K562 (cell line): ENCODE measurements at regions not wholly inside any gene's neighbourhood (a gene's known extent, or its start where the extent isn't known, plus 50 kb on each side); places are given as distances from the start of the nearest gene placed in this dataset.

Source experiments
- ATAC-seq: fragments of 200-7000 bp; cut with Tn5 transposase; 3 replicates; pipeline ENCODE4 v1.9.1; 2020; ENCODE audit warnings: moderate library complexity
- BruUV-seq: library from RNA; stranded (reverse); fragments of 400-500 nt; replicated peaks from 2 replicates; lab custom pipeline; 2021; lab: Mats Ljungman, UMichigan
- CTCF ChIA-PET: fragments of 300-600 bp; formaldehyde crosslinking; extraction: SDS; loops from one replicate; lab custom pipeline; 2021; ENCODE audit warnings: low intra/inter-chr PET ratio; lab: Yijun Ruan, JAX
- POLR2A ChIA-PET: fragments of 300-600, 350-650 bp; sonication (Branson Sonifier 250); formaldehyde crosslinking; extraction: SDS; loops from one replicate; lab custom pipeline; 2021; ENCODE audit warnings: antibody characterized with exemption, inconsistent platforms; lab: Yijun Ruan, JAX
- DNase-seq, 4 experiments: peaks; one replicate each; pipeline versions ENCODE4 v3.0.0 to v3.0.0-alpha.2; 2011 to 2018; ENCODE audit warnings: low spot score in 3 of 4, mixed read lengths in 3 of 4; ENCODE audit errors: extremely low read depth in 1 of 4
- FAIRE-seq: peaks from 2 replicates; lab custom pipeline; 2011; peaks lifted over from hg19 to GRCh38; lab: Jason Lieb, UNC
- H2AFZ ChIP-seq: 2 replicates; pipeline ENCODE4 v1.6.0; 2011; ENCODE audit warnings: low read depth, low read length, control low read depth, inconsistent platforms
- H3K27ac ChIP-seq: fragments of 200-600 bp; 3 replicates; pipeline ENCODE4 v1.8.0; 2011; ENCODE audit warnings: low read depth, mild to moderate bottlenecking, control low read depth, inconsistent platforms, low read length, moderate library complexity, mixed read lengths; ENCODE audit errors: extremely low read depth
- H3K27me3 ChIP-seq, 2 experiments: fragments of 300-600 bp in 1 of 2; 2 replicates in 1 of 2; 3 replicates in 1 of 2; pipeline versions ENCODE4 v1.6.0 to v1.8.0; 2011; ENCODE audit warnings: inconsistent platforms in 2 of 2, low read length in 2 of 2, mild to moderate bottlenecking in 1 of 2, mixed read lengths in 1 of 2, moderate library complexity in 1 of 2; ENCODE audit not compliant: control insufficient read depth in 2 of 2, insufficient read depth in 2 of 2
- H3K36me3 ChIP-seq: fragments of 300-600 bp; 3 replicates; pipeline ENCODE4 v1.8.0; 2011; ENCODE audit warnings: mild to moderate bottlenecking, low read length, inconsistent platforms; ENCODE audit not compliant: control insufficient read depth, insufficient read depth
- H3K4me1 ChIP-seq, 2 experiments: fragments of 200-600 bp in 1 of 2; replicated peaks in 1 of 2; 2 replicates in 1 of 2; 3 replicates in 1 of 2; pipeline versions ENCODE4 v1.5.1 to v1.8.0; 2011; ENCODE audit warnings: inconsistent platforms in 2 of 2, low read length in 2 of 2, mild to moderate bottlenecking in 1 of 2, mixed read lengths in 1 of 2, moderate library complexity in 1 of 2; ENCODE audit not compliant: control insufficient read depth in 2 of 2, insufficient read depth in 2 of 2
- H3K4me2 ChIP-seq: 2 replicates; pipeline ENCODE4 v1.6.1; 2011; ENCODE audit warnings: low read length, control low read depth, inconsistent platforms, mixed read lengths; ENCODE audit not compliant: insufficient read depth
- H3K4me3 ChIP-seq: fragments of 200-600 bp; sonication (generic), shearing (Covaris generic); 2 replicates; pipeline ENCODE4 v1.5.1; 2016; ENCODE audit warnings: control low read depth, inconsistent platforms
- H3K79me2 ChIP-seq: fragments of 200-600 bp; 3 replicates; pipeline ENCODE4 v1.8.0; 2011; ENCODE audit warnings: low read length, inconsistent platforms; ENCODE audit not compliant: control insufficient read depth, insufficient read depth
- H3K9ac ChIP-seq, 2 experiments: 2 replicates each; pipeline versions ENCODE4 v1.6.0 to v1.6.1; 2011; ENCODE audit warnings: low read depth in 2 of 2, low read length in 2 of 2, control low read depth in 1 of 2, inconsistent platforms in 1 of 2, mild to moderate bottlenecking in 1 of 2, mixed read lengths in 1 of 2; ENCODE audit not compliant: insufficient read depth in 1 of 2
- H3K9me1 ChIP-seq: one replicate; pipeline ENCODE4 v1.6.0; 2011; ENCODE audit warnings: inconsistent platforms, mild to moderate bottlenecking, low read length, moderate library complexity; ENCODE audit not compliant: control insufficient read depth, insufficient read depth
- H3K9me3 ChIP-seq: replicated peaks from 2 replicates; pipeline ENCODE4 v1.5.1; 2011; ENCODE audit warnings: low read depth, low read length, inconsistent platforms; ENCODE audit not compliant: control insufficient read depth, insufficient read depth
- H4K20me1 ChIP-seq: replicated peaks from 2 replicates; pipeline ENCODE4 v1.6.1; 2011; ENCODE audit warnings: low read length, inconsistent platforms, mixed read lengths; ENCODE audit not compliant: control insufficient read depth, insufficient read depth
- ATF1 ChIP-seq, 2 experiments: fragments of 450-650 bp in 1 of 2; IDR thresholded peaks; 2 replicates each; pipeline ENCODE4 v1.6.1; 2016; ENCODE audit warnings: missing compliant biosample characterization in 1 of 2, missing genetic modification characterization in 1 of 2
- CC2D1A ChIP-seq: fragments of 450-650 bp; IDR thresholded peaks from 2 replicates; pipeline ENCODE4 v1.6.1; 2017; ENCODE audit warnings: mild to moderate bottlenecking
- COPS2 ChIP-seq: fragments of 450-650 bp; conservative IDR thresholded peaks from 2 replicates; pipeline ENCODE4 v1.6.1; 2016; ENCODE audit warnings: mild to moderate bottlenecking, moderate library complexity
- CREB1 ChIP-seq, 2 experiments: sonication (generic) in 1 of 2; formaldehyde crosslinking in 1 of 2; IDR thresholded peaks; 2 replicates each; pipeline versions ENCODE4 v1.6.1 to v1.8.0; 2012 to 2022; ENCODE audit warnings: inconsistent platforms in 1 of 2, mild to moderate bottlenecking in 1 of 2, missing genetic modification reagents in 1 of 2, moderate library complexity in 1 of 2
- GABPB1 ChIP-seq: sonication (generic); formaldehyde crosslinking; IDR thresholded peaks from 2 replicates; pipeline ENCODE4 v1.8.0; 2022; ENCODE audit warnings: mild to moderate bottlenecking, missing genetic modification reagents
- HDAC3 ChIP-seq: fragments of 450-650 bp; IDR thresholded peaks from 2 replicates; pipeline ENCODE4 v1.6.1; 2018; ENCODE audit warnings: borderline replicate concordance, mild to moderate bottlenecking, moderate library complexity; ENCODE audit not compliant: partially characterized antibody
- MNT ChIP-seq, 2 experiments: fragments of 450-650 bp; conservative IDR thresholded peaks; 2 replicates each; pipeline ENCODE4 v1.6.1; 2017; ENCODE audit warnings: mild to moderate bottlenecking in 2 of 2, moderate library complexity in 2 of 2
- NCOA4 ChIP-seq: fragments of 450-650 bp; IDR thresholded peaks from 2 replicates; pipeline ENCODE4 v1.6.1; 2018; ENCODE audit warnings: mild to moderate bottlenecking; ENCODE audit not compliant: partially characterized antibody
- NFYB ChIP-seq: IDR thresholded peaks from 2 replicates; pipeline ENCODE4 v1.6.1; 2011; ENCODE audit warnings: mild to moderate bottlenecking, moderate library complexity; ENCODE audit not compliant: insufficient read length; ENCODE audit errors: extremely low read depth
- PHTF2 ChIP-seq: fragments of 250-450 bp; sonication (Bioruptor Pico); IDR thresholded peaks from 2 replicates; pipeline ENCODE4 v1.5.0; 2021; ENCODE audit warnings: mild to moderate bottlenecking
- SMARCE1 ChIP-seq: fragments of 450-650 bp; IDR thresholded peaks from 2 replicates; pipeline ENCODE4 v1.7.1; 2016; ENCODE audit warnings: mild to moderate bottlenecking
- STAT5B ChIP-seq: fragments of 250-450 bp; sonication (Bioruptor Pico); IDR thresholded peaks from 2 replicates; pipeline ENCODE4 v1.8.0; 2021; ENCODE audit warnings: mild to moderate bottlenecking, inconsistent platforms
- ZNF347 ChIP-seq: fragments of 450-650 bp; formaldehyde crosslinking; IDR thresholded peaks from 2 replicates; pipeline ENCODE4 v1.4.0; 2020; ENCODE audit warnings: low read depth, mild to moderate bottlenecking, moderate library complexity
- ZNF408 ChIP-seq: fragments of 250-450 bp; sonication (Bioruptor Pico); IDR thresholded peaks from 2 replicates; pipeline ENCODE4 v1.4.0; 2020; ENCODE audit warnings: low read depth, mild to moderate bottlenecking, moderate library complexity
- ZSCAN29 ChIP-seq: fragments of 450-650 bp; IDR thresholded peaks from 2 replicates; pipeline ENCODE4 v1.6.1; 2017
- WGBS: fragments of 100-300 bp; shearing (Covaris generic); methylation state at CpG from one replicate; pipeline ENCODE4 v1.1.6; 2016; ENCODE audit warnings: low coverage, mixed read lengths; ENCODE audit not compliant: insufficient coverage; ENCODE audit errors: missing lambda C conversion rate; 5-methylcytosine and 5-hydroxymethylcytosine counted together
- in situ Hi-C: fragments of 300-500 bp; cut with MboI; formaldehyde crosslinking; loops from 4 replicates; pipeline ENCODE4 v1.15.0; 2018; ENCODE audit warnings: inconsistent platforms, mixed read lengths
- intact Hi-C: fragments of 100-400 bp; cut with micrococcal nuclease; formaldehyde crosslinking; loops from 2 replicates; pipeline ENCODE4 v1.14.2; 2022

GRCh38 chr11:37506531-37506930, 908.5 kb upstream of the RAG2 start:
- no peaks in the 10 kb centered on the region for H3K9me1 ChIP-seq
- H3K9me3 ChIP-seq, result 0 out of 2 replicates have a peak, but pooled peaks cover 3% of the 10 kb centered on the region
- H3K9ac ChIP-seq, result no peak overlapping the region
- FAIRE-seq, result no peak
- no TSS peak for BruUV-seq
- no peak overlapping the region for H3K27ac ChIP-seq
- no peak for ATAC-seq
- H3K79me2 ChIP-seq, result no peaks in the 10 kb centered on the region
- CTCF ChIA-PET, result no interaction called here
- intact Hi-C loops (no loop called here), in situ Hi-C loops (no loop called here)
- no peak overlapping the region for H3K4me3 ChIP-seq
- DNase-seq, result no peak
- H3K4me1 ChIP-seq, result no peaks in the 10 kb centered on the region
- H2AFZ ChIP-seq, result no peak overlapping the region
- WGBS, result 2% methylated on average over 4 of the region's 4 CpGs
- H4K20me1 ChIP-seq, result no peaks in the 10 kb centered on the region
- POLR2A ChIA-PET, result interaction anchor here (0.5 kb wide), 1 partner anchor 250 kb away, joined by 3 read pairs; no protein-coding TSS in a partner anchor
- TF ChIP-seq ATF1 (CRISPR knock-in tag; IDR thresholded peaks at IDR 0.05) (no peak), ATF1 (tag; IDR thresholded peaks at IDR 0.05) (no peak), ZNF408 (CRISPR knock-in tag) (no peak), SMARCE1 (no peak), CREB1 (IDR thresholded peaks at IDR 0.05) (no peak), CREB1 (CRISPR knock-in tag; IDR thresholded peaks at IDR 0.05) (no peak), PHTF2 (CRISPR knock-in tag) (no peak)
- H3K27me3 ChIP-seq, result no peaks in the 10 kb centered on the region
- no peak overlapping the region for H3K4me2 ChIP-seq
- H3K36me3 ChIP-seq, result no peaks in the 10 kb centered on the region

GRCh38 chr11:37505406-37505805, 907.4 kb upstream of the RAG2 start:
- no peak for FAIRE-seq
- Histone ChIP-seq H3K79me2 (no peaks in the 10 kb centered on the region), H3K4me1 (no peaks in the 10 kb centered on the region), H3K36me3 (no peaks in the 10 kb centered on the region), H2AFZ (no peak overlapping the region), H3K9ac (no peak overlapping the region), H3K4me2 (no peak overlapping the region), H3K27me3 (no peaks in the 10 kb centered on the region), H3K27ac (no peak overlapping the region), H3K4me3 (no peak overlapping the region), H3K9me1 (no peaks in the 10 kb centered on the region), H3K9me3 (0 out of 2 replicates have a peak, but pooled peaks cover 3% of the 10 kb centered on the region), H4K20me1 (no peaks in the 10 kb centered on the region)
- ChIA-PET CTCF (no interaction called here), POLR2A (no interaction called here)
- intact Hi-C loops (no loop called here), in situ Hi-C loops (no loop called here)
- 0% methylated on average over 4 of the region's 4 CpGs for WGBS
- BruUV-seq, result no TSS peak
- no peak for ATAC-seq
- DNase-seq, result no peak
- TF ChIP-seq HDAC3, result no peak
- no peak for TF ChIP-seq ZNF347 (CRISPR knock-in tag)
- TF ChIP-seq COPS2, result no peak
- TF ChIP-seq CC2D1A, result no peak
- no peak for TF ChIP-seq GABPB1 (CRISPR knock-in tag)
- TF ChIP-seq NFYB, result no peak
- TF ChIP-seq MNT (conservative IDR thresholded peaks at IDR 0.05), result no peak
- TF ChIP-seq ZSCAN29, result no peak
- no peak for TF ChIP-seq NCOA4
- no peak for TF ChIP-seq STAT5B
